Activated CD8-positive, alpha-beta T cell treated with anti-CD3 and anti-CD28 coated beads for 36 hours (primary cell): ENCODE measurements at regions not wholly inside any gene's neighbourhood (a gene's known extent, or its start where the extent isn't known, plus 50 kb on each side); places are given as distances from the start of the nearest gene placed in this dataset.
A peak's percentile ranks its signal among the peaks of the same experiment; 100 is the strongest.

Experiments
- ATAC-seq: fragments of 200-7000 bp; cut with Tn5 transposase; one replicate; pipeline ENCODE4 v1.10.0; 2021; ENCODE audit warnings: mild to moderate bottlenecking, moderate library complexity
- CTCF ChIA-PET: fragments of 350-600 bp; sonication (Branson Sonifier 250); formaldehyde crosslinking; loops from one replicate; lab custom pipeline; 2021; ENCODE audit warnings: antibody characterized with exemption; lab: Charles Lee
- POLR2A ChIA-PET: fragments of 350-600 bp; sonication (Branson Sonifier 250); formaldehyde crosslinking; loops from one replicate; lab custom pipeline; 2021; ENCODE audit warnings: antibody characterized with exemption; lab: Charles Lee
- DNase-seq: peaks from one replicate; pipeline ENCODE4 v3.0.0-alpha.2; 2020
- H3K27ac Mint-ChIP-seq: one replicate; pipeline ENCODE4 v1.8.0; 2021; ENCODE audit warnings: mild to moderate bottlenecking, mixed read lengths
- H3K27me3 Mint-ChIP-seq: one replicate; pipeline ENCODE4 v1.8.0; 2021; ENCODE audit warnings: mixed read lengths
- H3K36me3 Mint-ChIP-seq: one replicate; pipeline ENCODE4 v1.8.0; 2021; ENCODE audit warnings: low read depth, mixed read lengths
- H3K4me1 Mint-ChIP-seq: one replicate; pipeline ENCODE4 v1.8.0; 2021; ENCODE audit warnings: low read depth, mixed read lengths
- H3K4me3 Mint-ChIP-seq: one replicate; pipeline ENCODE4 v1.8.0; 2021; ENCODE audit warnings: mild to moderate bottlenecking, moderate library complexity, mixed read lengths
- H3K9me3 Mint-ChIP-seq: one replicate; pipeline ENCODE4 v1.8.0; 2021; ENCODE audit warnings: mixed read lengths
- CTCF ChIP-seq: fragments of 200-600 bp; IDR thresholded peaks from one replicate; pipeline ENCODE4 v1.8.0; 2022; ENCODE audit warnings: antibody characterized with exemption, mild to moderate bottlenecking
- intact Hi-C: fragments of 100-400 bp; cut with micrococcal nuclease; formaldehyde crosslinking; loops from one replicate; pipeline ENCODE4 v1.10.0; 2022

GRCh38 chr15:69857250-69857649 is 240.5 kb downstream of the TLE3 start:
- no peak overlapping the region for H3K27ac Mint-ChIP-seq
- no peaks in the 10 kb centered on the region for H3K36me3 Mint-ChIP-seq
- ChIA-PET POLR2A (interaction anchor here (1.1 kb wide), 1 partner anchor 45 kb away, joined by 3 read pairs; no protein-coding TSS in a partner anchor), CTCF (interaction anchor here (1.1 kb wide), 1 partner anchor 282 kb away, joined by 3 read pairs; no protein-coding TSS in a partner anchor)
- intact Hi-C loops, result no loop called here
- no peaks in the 10 kb centered on the region for H3K9me3 Mint-ChIP-seq
- H3K27me3 Mint-ChIP-seq, result peaks cover 3% of the 10 kb centered on the region
- no peak overlapping the region for H3K4me3 Mint-ChIP-seq
- ATAC-seq, result no peak
- TF ChIP-seq CTCF, result no peak
- peaks cover 14% of the 10 kb centered on the region for H3K4me1 Mint-ChIP-seq
- DNase-seq, result no peak

DNA sequence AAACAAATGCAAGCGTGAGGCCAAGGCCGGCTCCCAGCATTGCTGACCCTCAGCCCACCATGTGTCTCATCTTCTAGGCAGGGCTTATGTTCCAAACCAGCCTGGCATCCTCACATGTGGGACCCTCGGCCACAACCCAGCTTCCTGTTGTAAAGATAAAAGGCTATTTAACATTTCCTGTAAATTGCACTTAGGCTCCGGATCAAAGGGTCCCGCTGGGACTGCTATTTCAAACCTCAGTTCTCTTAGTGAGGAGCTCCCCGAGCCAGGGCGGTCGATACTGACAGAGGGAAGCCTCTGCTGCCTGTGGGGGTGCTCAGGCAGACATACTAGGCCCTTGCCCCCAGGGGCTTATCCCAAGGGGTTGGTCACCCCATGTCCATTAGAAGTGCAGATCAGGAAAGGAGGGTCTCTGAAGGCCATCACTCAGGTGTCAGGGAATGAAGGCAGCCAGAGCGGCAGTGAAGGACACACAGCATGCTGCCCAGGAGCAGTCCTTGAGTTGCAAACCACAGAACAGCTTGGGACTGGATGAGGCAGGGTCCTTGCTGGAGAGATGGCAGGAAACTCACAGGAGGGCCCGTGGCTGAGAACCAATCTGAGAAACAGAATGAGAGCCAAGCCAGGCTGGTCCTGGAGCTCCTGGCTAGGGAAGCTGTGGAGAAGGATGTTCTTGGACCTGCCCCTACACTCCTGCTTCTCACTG is 239.9 kb downstream of the TLE3 start:
- intact Hi-C loops, result no loop called here
- no peak for TF ChIP-seq CTCF
- H3K27ac Mint-ChIP-seq, result peak overlapping the region; percentile 31
- H3K4me3 Mint-ChIP-seq, result no peak overlapping the region
- POLR2A ChIA-PET, result interaction anchor here (1.1 kb wide), 1 partner anchor 46 kb away, joined by 3 read pairs; no protein-coding TSS in a partner anchor
- no peaks in the 10 kb centered on the region for H3K36me3 Mint-ChIP-seq
- DNase-seq, result peak; percentile 39
- H3K9me3 Mint-ChIP-seq, result no peaks in the 10 kb centered on the region
- peak; percentile 27 for ATAC-seq
- peaks cover 3% of the 10 kb centered on the region for H3K27me3 Mint-ChIP-seq
- CTCF ChIA-PET, result interaction anchor here (1.1 to 1.3 kb wide), 2 partner anchors 11 to 282 kb away, joined by 3 read pairs; no protein-coding TSS in a partner anchor
- H3K4me1 Mint-ChIP-seq, result peaks cover 14% of the 10 kb centered on the region

DNA sequence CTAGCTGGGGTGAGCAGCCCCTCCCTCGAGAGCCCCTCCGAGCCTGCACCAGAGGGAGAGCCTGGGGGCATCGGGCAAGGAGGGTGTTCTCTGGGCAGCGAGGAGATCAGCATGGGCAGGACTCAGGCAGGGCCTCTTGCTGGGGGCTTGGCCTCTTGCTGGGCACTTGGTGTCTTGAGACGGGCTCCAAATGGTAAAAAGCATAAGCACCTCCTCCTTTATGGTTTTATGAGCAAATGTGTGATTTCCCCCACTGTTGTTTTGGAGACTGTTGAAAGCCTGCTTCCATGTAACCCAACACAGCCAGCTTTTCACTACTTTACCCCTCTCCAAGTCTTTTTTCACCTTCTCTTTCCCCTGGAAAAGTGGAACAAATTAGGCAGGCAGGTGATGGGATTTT is 239.3 kb downstream of the TLE3 start:
- H3K4me3 Mint-ChIP-seq, result no peak overlapping the region
- H3K9me3 Mint-ChIP-seq, result no peaks in the 10 kb centered on the region
- H3K36me3 Mint-ChIP-seq, result no peaks in the 10 kb centered on the region
- ChIA-PET CTCF (interaction anchor here (1.3 kb wide), 1 partner anchor 10 kb away, joined by 3 read pairs; no protein-coding TSS in a partner anchor), POLR2A (no interaction called here)
- no peak overlapping the region for H3K27ac Mint-ChIP-seq
- intact Hi-C loops, result no loop called here
- no peak for TF ChIP-seq CTCF
- DNase-seq (no peak), ATAC-seq (no peak)
- H3K4me1 Mint-ChIP-seq, result peaks cover 14% of the 10 kb centered on the region
- H3K27me3 Mint-ChIP-seq, result peaks cover 3% of the 10 kb centered on the region

- H3K36me3 Mint-ChIP-seq, result no peaks in the 10 kb centered on the region
- ATAC-seq (no peak), DNase-seq (no peak)
- H3K27ac Mint-ChIP-seq, result no peak overlapping the region
- H3K27me3 Mint-ChIP-seq, result peaks cover 3% of the 10 kb centered on the region
- CTCF ChIA-PET, result no interaction called here
- H3K4me1 Mint-ChIP-seq, result peaks cover 14% of the 10 kb centered on the region
- no peaks in the 10 kb centered on the region for H3K9me3 Mint-ChIP-seq
- intact Hi-C loops, result no loop called here
- POLR2A ChIA-PET, result no interaction called here
- no peak for TF ChIP-seq CTCF
- H3K4me3 Mint-ChIP-seq, result no peak overlapping the region
Measured at GRCh38 chr15:69859866-69860265, 237.9 kb downstream of the TLE3 start.

- intact Hi-C loops, result no loop called here
- DNase-seq (no peak), ATAC-seq (no peak)
- H3K4me3 Mint-ChIP-seq, result no peak overlapping the region
- ChIA-PET CTCF (no interaction called here), POLR2A (no interaction called here)
- H3K27ac Mint-ChIP-seq, result no peak overlapping the region
- TF ChIP-seq CTCF, result no peak
- H3K27me3 Mint-ChIP-seq, result peaks cover 3% of the 10 kb centered on the region
- H3K9me3 Mint-ChIP-seq, result no peaks in the 10 kb centered on the region
- H3K36me3 Mint-ChIP-seq, result no peaks in the 10 kb centered on the region
- H3K4me1 Mint-ChIP-seq, result peaks cover 14% of the 10 kb centered on the region
Measured at GRCh38 chr15:69860321-69860720, 237.4 kb downstream of the TLE3 start.
